ENCODE measurements at regions not wholly inside any gene's neighbourhood (a gene's known extent, or its start where the extent isn't known, plus 50 kb on each side); places are given as distances from the start of the nearest gene placed in this dataset.

GRCh38 chr12:91347481-91348214, 165.0 kb upstream of the DCN start:
- TF ChIP-seq CTCF (IDR thresholded peaks at IDR 0.05; ENCODE audit: insufficient read depth, low read length, poor library complexity, severe bottlenecking), result no peak
- no peaks in the 10 kb centered on the region for H3K36me3 ChIP-seq (ENCODE audit: control insufficient read depth, insufficient read depth, low read length)
- DNase-seq (ENCODE audit: extremely low read depth, insufficient read length), result no peak
- no peaks in the 10 kb centered on the region for H3K27me3 ChIP-seq (replicated peaks; ENCODE audit: control insufficient read depth, insufficient read depth, low read length)
- H3K4me3 ChIP-seq (replicated peaks; ENCODE audit: low read depth, low read length), result no peak overlapping the region

GRCh38 chr12:91346827-91347226, 164.2 kb upstream of the DCN start:
- H3K36me3 ChIP-seq (ENCODE audit: control insufficient read depth, insufficient read depth, low read length), result no peaks in the 10 kb centered on the region
- H3K27me3 ChIP-seq (replicated peaks; ENCODE audit: control insufficient read depth, insufficient read depth, low read length), result no peaks in the 10 kb centered on the region
- TF ChIP-seq CTCF (IDR thresholded peaks at IDR 0.05; ENCODE audit: insufficient read depth, low read length, poor library complexity, severe bottlenecking), result no peak
- H3K4me3 ChIP-seq (replicated peaks; ENCODE audit: low read depth, low read length), result no peak overlapping the region
- DNase-seq (ENCODE audit: extremely low read depth, insufficient read length), result no peak

- TF ChIP-seq CTCF (IDR thresholded peaks at IDR 0.05; ENCODE audit: insufficient read depth, low read length, poor library complexity, severe bottlenecking), result no peak
- no peak for DNase-seq (ENCODE audit: extremely low read depth, insufficient read length)
- Histone ChIP-seq H3K36me3 (ENCODE audit: control insufficient read depth, insufficient read depth, low read length) (no peaks in the 10 kb centered on the region), H3K4me3 (replicated peaks; ENCODE audit: low read depth, low read length) (no peak overlapping the region), H3K27me3 (replicated peaks; ENCODE audit: control insufficient read depth, insufficient read depth, low read length) (no peaks in the 10 kb centered on the region)
Measured at GRCh38 chr12:91344408-91344807, 161.8 kb upstream of the DCN start.

GRCh38 chr12:91343010-91343409, 160.4 kb upstream of the DCN start:
- no peak overlapping the region for H3K4me3 ChIP-seq (replicated peaks; ENCODE audit: low read depth, low read length)
- DNase-seq (ENCODE audit: extremely low read depth, insufficient read length), result no peak
- no peaks in the 10 kb centered on the region for H3K36me3 ChIP-seq (ENCODE audit: control insufficient read depth, insufficient read depth, low read length)
- TF ChIP-seq CTCF (IDR thresholded peaks at IDR 0.05; ENCODE audit: insufficient read depth, low read length, poor library complexity, severe bottlenecking), result no peak
- no peaks in the 10 kb centered on the region for H3K27me3 ChIP-seq (replicated peaks; ENCODE audit: control insufficient read depth, insufficient read depth, low read length)

- Histone ChIP-seq H3K27me3 (replicated peaks; ENCODE audit: control insufficient read depth, insufficient read depth, low read length) (no peaks in the 10 kb centered on the region), H3K4me3 (replicated peaks; ENCODE audit: low read depth, low read length) (no peak overlapping the region), H3K36me3 (ENCODE audit: control insufficient read depth, insufficient read depth, low read length) (no peaks in the 10 kb centered on the region)
- TF ChIP-seq CTCF (IDR thresholded peaks at IDR 0.05; ENCODE audit: insufficient read depth, low read length, poor library complexity, severe bottlenecking), result no peak
- DNase-seq (ENCODE audit: extremely low read depth, insufficient read length), result no peak
Measured at GRCh38 chr12:91339106-91339505, 156.5 kb upstream of the DCN start.

GRCh38 chr12:91335699-91336098, 153.1 kb upstream of the DCN start:
- Histone ChIP-seq H3K4me3 (replicated peaks; ENCODE audit: low read depth, low read length) (no peak overlapping the region), H3K27me3 (replicated peaks; ENCODE audit: control insufficient read depth, insufficient read depth, low read length) (no peaks in the 10 kb centered on the region), H3K36me3 (ENCODE audit: control insufficient read depth, insufficient read depth, low read length) (no peaks in the 10 kb centered on the region)
- no peak for DNase-seq (ENCODE audit: extremely low read depth, insufficient read length)
- no peak for TF ChIP-seq CTCF (IDR thresholded peaks at IDR 0.05; ENCODE audit: insufficient read depth, low read length, poor library complexity, severe bottlenecking)

Data from GM06990 (cell line).